COLO668 (cell line): ENCODE measurements at regions not wholly inside any gene's neighbourhood (a gene's known extent, or its start where the extent isn't known, plus 50 kb on each side); places are given as distances from the start of the nearest gene placed in this dataset.
"Not testable (repeated sequence)": the region's sequence is repeated elsewhere in the genome, so short reads cannot be mapped to it uniquely, and the experiment has no call there.

Source experiments
- DNase-seq: peaks from one replicate; lab custom pipeline; 2025; ENCODE audit not compliant: unreplicated experiment; lab: John Stamatoyannopoulos, UW

DNA sequence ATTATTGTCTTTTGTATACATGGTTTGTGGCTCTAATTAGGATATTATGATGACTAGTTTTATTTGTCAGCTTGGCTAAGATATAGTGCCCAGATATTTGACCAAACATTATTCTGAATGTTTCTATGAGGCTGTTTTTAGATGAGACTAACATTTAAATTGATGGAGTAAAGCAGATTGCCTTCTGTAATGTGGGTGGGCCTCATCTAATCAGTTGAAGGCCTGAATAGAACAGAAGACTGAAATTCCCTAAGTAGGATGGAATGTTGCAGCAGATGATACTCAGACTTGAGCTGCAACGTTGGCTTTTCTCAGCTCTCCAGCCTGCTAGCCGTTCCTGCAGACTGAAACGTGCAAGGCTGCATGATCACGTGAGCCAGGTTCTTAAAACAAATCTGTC lies 546.5 kb downstream of the EDEM1 start:
- DNase-seq: no peak

DNA sequence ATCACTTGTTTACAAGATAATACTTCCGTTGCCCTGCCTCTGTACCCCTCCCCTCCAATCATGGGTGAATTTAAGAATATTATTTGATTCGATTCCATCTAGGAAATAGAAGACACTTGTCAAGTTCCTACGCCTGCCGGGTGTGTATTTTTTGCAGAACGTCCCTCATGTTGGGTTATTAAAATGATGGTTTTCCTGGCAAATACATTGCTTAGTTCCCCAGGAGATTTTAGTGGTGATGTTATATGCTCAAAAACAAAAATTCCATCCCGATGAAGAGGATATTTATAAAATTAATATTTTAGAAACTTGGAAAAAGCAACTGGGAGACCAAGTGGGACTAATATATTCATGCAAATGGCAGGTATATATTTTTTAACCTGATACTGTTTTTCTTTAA lies 548.4 kb downstream of the EDEM1 start:
- DNase-seq: no peak

DNA sequence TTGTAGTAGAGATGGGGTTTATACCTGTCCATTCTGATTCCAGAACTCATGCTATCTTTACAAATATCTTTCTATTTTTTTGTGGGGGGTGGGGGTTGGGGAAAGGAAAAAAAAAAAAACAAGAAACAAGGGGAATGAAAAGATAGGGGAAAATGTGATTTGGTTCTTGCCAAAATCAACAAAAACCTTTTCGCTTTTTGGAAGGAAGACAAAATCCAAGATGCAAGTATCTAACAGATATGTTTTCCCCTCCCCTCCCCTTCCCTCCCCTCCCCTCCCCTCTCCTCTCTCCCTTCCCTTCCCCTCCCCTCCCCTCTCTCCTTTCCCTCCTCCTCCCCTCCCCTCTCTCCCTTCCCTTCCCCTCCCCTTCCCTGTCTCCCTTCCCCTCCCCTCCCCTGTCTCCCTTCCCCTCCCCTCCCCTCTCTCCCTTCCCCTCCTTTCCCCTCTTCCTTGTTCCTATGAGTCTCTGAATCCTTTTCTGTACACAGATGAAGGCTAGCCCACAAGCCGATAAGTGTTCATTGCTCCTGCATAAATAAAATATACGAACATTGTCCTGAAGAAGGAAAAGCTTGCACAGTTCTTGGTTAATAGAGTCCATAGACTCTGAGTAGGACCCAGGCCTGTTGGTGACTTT lies 551.9 kb downstream of the EDEM1 start:
- DNase-seq: no peak

DNA sequence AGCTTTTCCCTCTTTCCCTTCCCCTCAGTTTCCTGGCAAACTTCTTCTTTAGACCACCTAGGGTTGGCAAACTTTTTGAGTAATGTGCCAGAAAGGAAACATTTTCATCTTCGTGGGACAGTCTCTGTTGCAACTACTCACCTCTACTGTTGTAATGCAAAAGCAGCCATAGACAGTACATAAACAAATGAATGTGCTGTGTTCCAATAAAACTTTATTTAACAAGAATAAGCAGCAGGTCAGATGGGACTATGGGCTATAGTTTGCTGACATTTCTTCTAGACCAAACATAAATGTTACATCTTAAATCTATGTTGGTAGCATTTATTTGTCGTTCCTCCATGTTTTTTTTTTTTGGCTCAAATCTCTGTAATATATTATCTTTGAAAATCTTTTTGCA lies 552.4 kb downstream of the EDEM1 start:
- no peak for DNase-seq

DNA sequence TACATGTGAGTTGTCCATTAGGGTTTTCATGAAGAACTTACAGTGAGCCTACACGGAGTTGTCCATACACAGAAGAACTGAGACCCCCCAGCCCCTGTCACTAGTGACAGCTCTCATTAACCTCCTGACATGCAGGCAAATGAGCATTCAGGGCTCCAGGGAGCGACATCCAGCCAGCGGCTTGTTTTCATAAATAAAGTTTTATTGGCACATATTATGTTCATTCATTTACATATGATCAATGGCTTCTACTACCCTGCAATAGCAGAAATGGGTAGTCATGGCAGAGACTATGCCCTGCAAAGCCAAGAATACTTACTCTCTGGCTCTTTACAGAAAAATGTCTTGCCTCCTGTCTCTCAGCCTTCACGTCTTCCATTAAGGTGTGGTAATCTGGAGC lies 553.5 kb downstream of the EDEM1 start:
- DNase-seq: no peak

DNA sequence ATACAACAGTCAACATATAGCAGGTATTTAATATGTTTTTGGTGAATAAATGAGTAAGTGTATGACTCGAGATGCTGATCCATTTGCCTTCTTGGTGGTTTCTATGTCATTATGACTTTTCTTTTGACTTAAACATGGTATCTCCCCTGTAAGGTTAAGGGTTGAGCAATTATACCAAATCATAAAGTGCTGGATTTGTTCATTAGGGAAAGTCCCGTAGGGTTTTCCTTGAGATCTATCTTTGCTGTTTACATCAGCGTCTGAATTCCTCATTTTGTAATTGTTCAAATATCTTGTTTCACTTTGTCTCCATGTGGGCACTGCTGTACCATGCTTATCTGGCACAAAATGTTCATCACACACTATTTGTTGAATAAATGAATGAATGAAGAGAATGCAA lies 562.6 kb downstream of the EDEM1 start:
- no peak for DNase-seq

DNA sequence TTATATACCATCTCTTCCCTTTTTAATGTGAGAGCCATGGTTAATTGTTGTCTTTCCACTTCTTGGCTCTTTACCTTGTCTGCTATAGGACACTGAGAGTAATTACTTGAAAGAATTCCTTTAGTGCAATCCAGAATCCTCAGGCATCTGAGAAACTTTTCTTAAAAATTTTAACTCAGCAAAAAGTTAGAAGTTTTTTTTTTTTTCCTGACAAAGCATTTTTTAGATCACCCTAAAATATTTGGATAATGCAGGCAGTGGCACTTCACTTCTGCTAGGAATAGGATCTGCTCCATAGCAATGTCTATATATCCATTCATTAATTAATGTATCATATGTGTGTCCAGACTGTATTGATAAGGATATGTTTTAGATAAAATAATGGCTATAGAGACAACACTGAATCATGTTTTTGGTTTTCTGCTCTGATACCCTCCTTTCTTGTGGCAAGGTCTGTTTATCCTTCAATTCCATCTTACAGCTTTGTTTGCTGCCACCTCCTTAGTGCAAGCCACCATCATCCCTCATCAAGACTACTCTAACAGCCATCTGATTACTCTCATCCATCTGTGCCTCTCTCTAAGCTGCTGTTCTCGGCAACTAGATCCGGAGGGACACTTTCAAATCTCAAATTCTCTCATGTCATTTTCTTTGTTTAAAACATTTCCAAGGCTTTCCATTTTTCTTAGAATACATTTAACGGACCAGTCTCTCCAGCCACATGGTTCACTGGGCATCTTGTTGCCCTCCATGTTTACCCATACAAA lies 563.5 kb downstream of the EDEM1 start:
- no peak for DNase-seq

DNA sequence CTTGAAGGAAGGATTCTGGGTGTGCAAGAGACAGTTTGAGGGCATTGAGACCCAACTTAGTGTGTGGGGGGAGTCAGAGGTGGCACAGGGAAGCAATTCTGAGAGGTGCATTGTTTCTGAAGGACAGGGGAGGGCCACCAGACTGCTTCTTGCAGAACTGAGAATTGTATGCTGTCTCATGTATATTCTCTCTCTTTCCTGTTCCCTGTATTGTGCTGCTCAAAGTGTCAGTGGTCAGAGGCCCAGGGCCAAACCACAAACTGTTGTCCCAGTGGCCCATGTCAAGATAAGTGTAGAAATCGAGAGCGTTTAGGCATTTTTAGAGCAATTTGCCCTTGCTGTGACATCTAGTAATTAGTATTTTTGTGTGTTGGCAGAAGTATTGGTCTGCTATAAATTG lies 567.1 kb downstream of the EDEM1 start:
- no peak for DNase-seq

DNA sequence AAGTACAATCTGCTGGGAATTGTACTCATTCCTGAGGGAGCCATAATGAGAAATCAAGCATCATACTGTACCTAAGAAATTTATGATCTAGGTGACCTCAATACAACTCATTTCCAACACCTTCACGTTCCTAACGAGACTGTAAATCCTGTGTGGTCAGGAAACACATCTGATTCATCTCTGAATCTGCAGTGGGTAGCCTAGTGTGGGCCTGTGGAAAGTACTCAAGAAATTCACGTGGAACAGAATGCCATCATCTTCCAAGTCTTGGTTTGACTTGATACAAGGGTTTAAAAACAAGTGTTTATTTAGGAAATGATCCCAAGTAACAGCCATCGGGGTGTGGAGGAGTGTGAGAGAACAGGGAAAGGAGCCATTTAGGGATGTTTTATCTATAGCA lies 568.9 kb downstream of the EDEM1 start:
- DNase-seq: no peak

DNA sequence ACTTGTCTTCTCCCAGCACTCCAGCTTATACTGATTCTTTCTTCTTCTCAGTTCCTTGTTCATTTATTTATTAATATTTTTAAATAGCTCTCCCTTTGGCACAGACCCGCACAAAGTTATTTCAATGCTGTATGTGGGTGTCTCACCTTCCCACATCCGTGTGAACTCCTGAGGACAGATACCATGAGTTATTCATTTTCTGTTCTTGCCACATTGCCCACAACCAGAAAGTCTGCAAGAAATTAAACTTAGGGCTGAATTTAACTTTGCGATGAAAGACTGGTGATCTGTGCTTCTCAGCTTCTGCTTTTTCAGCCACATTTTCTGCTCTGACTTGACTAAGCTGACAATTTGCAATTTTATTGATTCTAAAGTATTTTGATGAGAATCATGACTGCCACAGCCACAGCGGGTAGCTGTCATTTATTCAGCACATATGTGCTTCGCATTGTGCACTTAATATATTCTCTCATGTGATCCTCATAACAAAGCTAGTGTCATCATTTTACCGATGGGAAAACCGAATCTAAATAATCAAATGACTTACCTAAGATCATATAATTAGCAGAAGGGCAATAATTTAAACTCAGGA lies 569.8 kb downstream of the EDEM1 start:
- DNase-seq: no peak

DNA sequence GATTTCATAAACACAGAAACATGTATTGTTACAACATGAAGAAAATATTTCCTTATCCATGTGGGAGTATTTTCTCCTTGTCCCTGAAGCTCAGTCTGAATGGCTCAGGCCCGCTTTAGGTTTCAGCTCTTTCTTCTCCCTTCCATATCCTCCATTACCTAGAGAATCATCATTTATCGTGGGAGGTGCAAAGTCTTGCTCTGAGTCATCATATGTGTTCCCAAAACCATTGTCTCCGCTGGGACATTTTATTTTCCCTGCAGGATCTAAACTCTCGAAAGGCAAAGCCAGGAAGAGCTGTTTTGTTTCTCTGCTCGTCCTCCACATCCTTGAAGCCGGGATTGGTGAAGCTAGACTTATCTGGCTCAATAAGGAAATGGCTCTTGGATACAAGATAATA lies 571.2 kb downstream of the EDEM1 start:
- no peak for DNase-seq

DNA sequence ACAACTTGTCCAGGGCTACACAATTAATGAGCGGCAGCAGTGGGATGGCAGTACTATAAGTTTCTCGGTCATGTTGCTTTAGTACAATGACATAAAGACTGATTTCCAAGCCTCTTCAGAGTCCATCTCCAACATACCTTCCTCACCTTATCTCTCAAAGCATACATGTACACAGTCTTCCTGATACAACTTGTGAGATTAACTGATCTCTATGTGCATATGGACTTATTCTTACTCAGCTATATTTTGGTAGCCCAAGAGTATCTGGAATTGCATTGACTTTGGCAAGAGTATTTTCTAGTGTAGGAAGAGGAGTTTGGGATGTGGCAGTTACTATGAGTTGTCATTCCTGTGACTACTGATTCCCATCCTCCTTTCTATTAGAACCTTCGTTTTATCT lies 575.0 kb downstream of the EDEM1 start:
- DNase-seq: no peak

DNA sequence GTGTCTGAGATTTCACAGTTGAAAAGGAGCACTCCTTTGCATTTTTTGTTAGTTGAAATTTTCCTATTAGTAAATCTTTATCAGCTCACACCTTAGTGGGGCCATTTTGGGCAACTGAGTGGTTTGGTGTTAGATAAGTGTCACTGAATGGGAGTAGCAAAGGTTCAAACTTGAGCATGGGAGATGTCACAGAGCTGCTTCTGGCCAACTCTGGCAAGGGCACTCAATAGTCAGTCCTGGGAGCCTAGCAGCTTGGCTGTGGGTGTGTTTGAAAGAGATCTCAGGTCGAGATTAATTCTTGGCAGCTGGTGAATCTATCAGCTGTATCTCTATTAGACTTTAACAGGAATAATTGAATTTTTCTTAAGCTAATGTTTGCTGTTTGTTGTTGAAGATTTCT lies 579.3 kb downstream of the EDEM1 start:
- DNase-seq: no peak

DNA sequence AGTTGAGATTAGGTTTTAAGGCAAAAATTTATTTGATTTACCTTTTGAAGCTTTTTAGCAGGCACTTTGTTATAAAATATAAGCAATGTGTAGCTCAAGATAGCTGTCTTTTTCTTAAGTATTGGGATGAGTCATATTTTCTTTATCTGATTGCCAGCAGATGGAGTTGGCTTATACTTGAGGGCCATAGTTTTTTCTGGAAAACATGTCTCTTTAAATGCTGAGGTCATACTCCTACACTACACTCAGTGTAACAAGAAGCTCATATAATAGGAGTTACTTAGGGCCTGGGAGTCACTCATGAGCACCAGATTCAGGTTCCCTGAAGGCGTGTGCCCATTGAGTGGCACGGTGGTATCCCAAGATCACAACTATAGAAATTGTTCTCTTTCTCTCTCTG lies 579.8 kb downstream of the EDEM1 start:
- no peak for DNase-seq

DNA sequence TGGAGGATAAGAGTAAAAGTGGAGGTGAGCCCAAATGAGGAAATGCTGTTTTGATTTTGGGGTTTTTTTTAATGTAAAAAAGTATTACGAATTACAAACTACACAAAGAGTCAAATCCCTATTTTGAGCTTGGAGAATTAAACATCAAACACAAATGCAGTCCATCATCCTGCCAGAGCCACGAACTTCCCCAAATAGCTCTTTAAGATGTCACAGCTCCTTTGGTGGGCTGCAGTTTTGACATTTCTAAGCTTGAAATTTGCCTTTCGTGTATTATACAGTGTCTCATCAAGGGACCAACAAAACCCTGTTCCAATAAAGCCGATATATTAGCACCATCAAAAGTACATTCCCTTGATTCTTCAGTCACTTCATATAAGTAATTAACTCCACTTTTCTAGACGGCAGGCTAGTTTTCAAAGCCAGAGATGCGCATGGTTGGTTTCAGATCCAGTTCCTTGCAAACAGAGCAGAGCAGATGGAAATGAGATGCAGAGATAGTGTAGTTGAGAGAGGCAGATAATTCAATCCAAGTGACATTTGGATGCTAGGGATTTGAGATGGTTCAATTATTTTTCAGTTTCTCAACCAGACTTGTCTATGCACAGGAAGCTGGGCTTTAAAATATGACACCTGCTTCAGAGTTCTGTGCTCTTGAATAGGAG lies 580.9 kb downstream of the EDEM1 start:
- no peak for DNase-seq

DNA sequence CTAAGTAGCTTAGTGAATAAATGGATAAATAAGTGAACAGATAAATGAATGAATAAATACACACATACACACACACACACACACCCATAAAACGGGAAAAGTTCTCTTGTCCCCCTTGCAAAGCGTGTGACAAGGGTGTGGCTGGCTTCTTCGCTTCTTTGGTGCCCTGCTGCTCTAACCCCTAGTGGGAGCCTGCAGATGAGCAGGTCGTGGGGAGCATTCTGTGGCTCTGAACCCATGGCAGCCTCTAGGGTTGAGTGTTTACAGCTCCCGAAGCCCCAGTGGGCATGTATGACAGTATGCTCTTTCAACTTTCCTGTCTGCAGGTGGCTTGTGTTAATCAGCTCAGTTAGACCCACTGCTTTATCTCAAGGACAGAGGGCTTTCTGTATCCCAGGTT lies 582.3 kb downstream of the EDEM1 start:
- DNase-seq: no peak

DNA sequence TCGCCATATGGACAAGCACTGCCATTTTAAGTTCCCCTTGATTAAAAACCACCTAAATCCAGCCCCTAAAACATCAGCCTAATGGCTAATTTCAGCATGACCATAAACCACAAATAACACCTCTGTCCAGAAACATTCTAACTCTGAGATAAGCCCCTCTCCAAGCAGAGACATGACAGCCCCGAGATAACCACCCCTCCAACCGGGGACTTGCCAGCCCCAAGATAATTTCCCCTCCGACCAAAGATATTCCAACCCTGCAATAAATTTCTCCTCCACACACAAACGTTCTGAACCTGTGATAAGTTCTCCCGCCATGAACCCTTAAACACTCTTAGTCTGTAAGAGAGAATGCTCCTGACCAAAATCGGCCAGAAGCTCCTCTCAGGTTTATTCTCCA lies 586.8 kb downstream of the EDEM1 start:
- no peak for DNase-seq

DNA sequence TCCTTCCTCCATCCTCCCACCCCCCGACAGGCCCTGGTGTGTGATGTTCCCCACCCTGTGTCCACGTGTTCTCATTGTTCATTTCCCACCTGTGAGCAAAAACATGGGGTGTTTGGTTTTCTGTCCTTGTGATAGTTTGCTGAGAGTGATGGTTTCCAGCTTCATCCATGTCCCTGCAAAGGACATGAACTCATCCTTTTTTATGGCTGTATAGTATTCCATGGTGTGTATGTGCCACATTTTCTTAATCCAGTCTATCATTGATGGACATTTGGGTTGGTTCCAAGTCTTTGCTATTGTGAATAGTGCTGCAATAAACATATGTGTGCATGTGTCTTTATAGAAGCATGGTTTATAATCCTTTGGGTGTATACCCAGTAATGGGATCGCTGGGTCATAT lies 587.6 kb downstream of the EDEM1 start:
- DNase-seq: not testable (repeated sequence)

DNA sequence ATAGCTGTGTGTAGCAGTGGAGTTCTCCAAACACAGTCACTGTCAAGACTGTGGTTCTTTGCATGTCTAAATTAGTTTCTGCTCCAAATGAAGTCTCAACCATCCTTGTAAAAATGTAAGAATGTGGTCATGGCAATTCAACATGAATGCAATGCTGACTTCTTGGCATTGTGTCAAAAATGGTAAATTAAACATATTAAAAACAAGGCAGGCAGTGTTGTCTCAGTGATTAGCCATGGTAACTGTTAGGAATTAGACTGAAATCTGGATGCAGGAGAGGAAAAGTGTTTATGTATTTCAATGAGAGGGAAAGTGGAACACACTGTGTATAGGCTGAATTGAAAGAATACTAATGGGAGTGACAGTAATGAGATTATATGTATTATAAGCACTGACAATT lies 597.2 kb downstream of the EDEM1 start:
- no peak for DNase-seq

DNA sequence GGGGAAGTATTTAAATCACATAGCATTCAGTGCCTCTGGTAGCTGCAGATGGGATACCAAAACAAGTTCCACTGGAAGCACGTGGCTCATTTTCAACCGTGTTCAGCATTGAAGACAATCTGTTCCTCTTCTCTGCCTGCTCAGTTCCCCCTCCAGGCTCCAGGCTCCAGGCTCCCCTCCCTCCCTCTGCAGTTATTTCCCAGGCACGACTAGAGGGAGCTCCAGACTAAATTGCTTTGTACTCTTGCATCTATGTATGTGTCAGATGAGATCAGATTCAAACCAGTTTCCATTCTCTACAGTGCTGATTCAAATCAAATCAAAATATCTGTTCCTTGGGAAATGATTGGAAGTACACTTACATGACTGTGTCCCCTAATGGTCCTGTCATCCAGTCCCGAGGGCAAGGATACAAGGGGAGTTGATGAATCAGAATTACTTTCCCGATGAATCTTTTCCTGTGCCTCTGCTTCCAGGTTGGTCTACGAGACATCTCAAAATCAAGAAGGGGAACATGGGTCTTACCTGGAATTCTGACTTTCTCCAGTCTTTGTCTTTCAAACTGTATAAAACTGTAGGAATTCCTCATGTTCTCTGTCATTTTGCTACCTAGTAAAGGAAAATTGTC lies 600.5 kb downstream of the EDEM1 start:
- DNase-seq: peak; percentile 1

DNA sequence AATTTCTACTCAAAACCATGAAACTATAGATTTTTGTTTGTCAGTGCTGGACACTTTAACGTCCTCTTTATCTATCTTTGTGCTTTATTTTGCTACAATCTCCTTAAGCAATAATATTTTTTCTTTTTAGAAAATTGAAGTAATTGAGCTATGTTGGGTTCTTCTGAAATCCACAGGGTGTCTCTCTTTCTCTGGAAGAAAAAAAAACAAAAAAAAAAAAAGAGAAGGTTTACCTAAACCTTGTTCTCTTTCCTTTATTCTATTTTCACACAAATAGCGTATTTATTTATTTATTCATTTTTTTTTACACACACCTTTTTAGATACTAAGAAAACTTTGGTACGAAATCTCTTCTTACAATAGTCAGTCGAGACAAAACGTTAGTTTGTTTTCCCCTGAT lies 601.0 kb downstream of the EDEM1 start:
- DNase-seq: no peak

DNA sequence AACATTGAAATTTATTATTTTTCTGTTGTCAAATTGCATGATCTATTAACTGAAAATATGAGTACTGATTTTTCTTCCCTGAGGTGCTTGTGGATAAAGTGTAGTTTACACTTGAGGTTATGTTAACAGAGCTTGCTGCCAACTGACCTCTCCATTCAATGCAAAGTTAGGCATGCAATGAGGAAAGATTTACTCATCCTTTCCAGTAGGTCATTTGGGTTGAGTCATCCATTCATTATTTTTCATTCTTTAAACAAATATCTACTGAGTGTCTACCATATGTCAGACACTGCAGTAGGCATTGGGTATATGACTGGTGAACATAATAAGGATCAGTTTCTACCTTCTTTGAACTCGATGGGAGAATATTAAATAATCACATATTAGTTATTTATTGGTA lies 604.1 kb downstream of the EDEM1 start:
- DNase-seq: no peak
